ENCODE measurements at regions not wholly inside any gene's neighbourhood (a gene's known extent, or its start where the extent isn't known, plus 50 kb on each side); places are given as distances from the start of the nearest gene placed in this dataset.
A peak's percentile ranks its signal among the peaks of the same experiment; 100 is the strongest.

GRCh38 chr21:41070284-41070683 is 97.7 kb upstream of the BACE2 start:
- TF ChIP-seq EZH2 (IDR thresholded peaks at IDR 0.05; ENCODE audit: borderline replicate concordance, low read length) (no peak), CTCF (IDR thresholded peaks at IDR 0.05; ENCODE audit: low read length) (no peak)
- H3K9me3 ChIP-seq (ENCODE audit: low read length): no peaks in the 10 kb centered on the region
- H4K20me1 ChIP-seq (ENCODE audit: insufficient read depth, low read length): no peaks in the 10 kb centered on the region
- H3K79me2 ChIP-seq (ENCODE audit: insufficient read depth, low read length): no peaks in the 10 kb centered on the region
- no peaks in the 10 kb centered on the region for H3F3A ChIP-seq (ENCODE audit: insufficient read depth, low read length)
- H3K9me2 ChIP-seq (ENCODE audit: low read depth, low read length): no peaks in the 10 kb centered on the region
- 0 out of 2 replicates have a peak, but pooled peaks cover 4% of the 10 kb centered on the region for H3K27me3 ChIP-seq (ENCODE audit: insufficient read depth, low read length)
- H3K27ac ChIP-seq (ENCODE audit: low read depth, low read length, poor library complexity, severe bottlenecking): no peak overlapping the region
- no peak overlapping the region for H3K9ac ChIP-seq (ENCODE audit: low read length)
- H2AFZ ChIP-seq (ENCODE audit: low read length): no peak overlapping the region
- H3K36me3 ChIP-seq (ENCODE audit: insufficient read depth, low read length): no peaks in the 10 kb centered on the region
- no peak overlapping the region for H3K4me3 ChIP-seq (ENCODE audit: low read depth, low read length, poor library complexity, severe bottlenecking)
- H3K4me1 ChIP-seq (ENCODE audit: insufficient read depth, low read length, severe bottlenecking): no peaks in the 10 kb centered on the region
- H3K4me2 ChIP-seq (ENCODE audit: low read length): no peak overlapping the region

- Histone ChIP-seq H3K9ac (ENCODE audit: low read length) (no peak overlapping the region), H3K79me2 (ENCODE audit: insufficient read depth, low read length) (no peaks in the 10 kb centered on the region), H3K4me3 (ENCODE audit: low read depth, low read length, poor library complexity, severe bottlenecking) (no peak overlapping the region), H3K9me3 (ENCODE audit: low read length) (no peaks in the 10 kb centered on the region), H2AFZ (ENCODE audit: low read length) (no peak overlapping the region), H3K27me3 (ENCODE audit: insufficient read depth, low read length) (0 out of 2 replicates have a peak, but pooled peaks cover 4% of the 10 kb centered on the region), H3K4me1 (ENCODE audit: insufficient read depth, low read length, severe bottlenecking) (no peaks in the 10 kb centered on the region), H3K36me3 (ENCODE audit: insufficient read depth, low read length) (no peaks in the 10 kb centered on the region), H3F3A (ENCODE audit: insufficient read depth, low read length) (no peaks in the 10 kb centered on the region), H3K27ac (ENCODE audit: low read depth, low read length, poor library complexity, severe bottlenecking) (no peak overlapping the region), H3K4me2 (ENCODE audit: low read length) (no peak overlapping the region), H4K20me1 (ENCODE audit: insufficient read depth, low read length) (no peaks in the 10 kb centered on the region), H3K9me2 (ENCODE audit: low read depth, low read length) (no peaks in the 10 kb centered on the region)
- TF ChIP-seq CTCF (IDR thresholded peaks at IDR 0.05; ENCODE audit: low read length): peak; percentile 39; the same call in 1 of the 2 replicates
- TF ChIP-seq EZH2 (IDR thresholded peaks at IDR 0.05; ENCODE audit: borderline replicate concordance, low read length): no peak
Observed at GRCh38 chr21:41071258-41072171, 96.4 kb upstream of the BACE2 start.

- Histone ChIP-seq H4K20me1 (ENCODE audit: insufficient read depth, low read length) (no peaks in the 10 kb centered on the region), H3K4me2 (ENCODE audit: low read length) (no peak overlapping the region), H3K79me2 (ENCODE audit: insufficient read depth, low read length) (no peaks in the 10 kb centered on the region), H3K27me3 (ENCODE audit: insufficient read depth, low read length) (0 out of 2 replicates have a peak, but pooled peaks cover 4% of the 10 kb centered on the region), H3K9me3 (ENCODE audit: low read length) (no peaks in the 10 kb centered on the region), H2AFZ (ENCODE audit: low read length) (no peak overlapping the region), H3K27ac (ENCODE audit: low read depth, low read length, poor library complexity, severe bottlenecking) (no peak overlapping the region), H3K4me3 (ENCODE audit: low read depth, low read length, poor library complexity, severe bottlenecking) (no peak overlapping the region), H3K9ac (ENCODE audit: low read length) (no peak overlapping the region), H3K36me3 (ENCODE audit: insufficient read depth, low read length) (no peaks in the 10 kb centered on the region), H3K9me2 (ENCODE audit: low read depth, low read length) (no peaks in the 10 kb centered on the region), H3F3A (ENCODE audit: insufficient read depth, low read length) (no peaks in the 10 kb centered on the region), H3K4me1 (ENCODE audit: insufficient read depth, low read length, severe bottlenecking) (no peaks in the 10 kb centered on the region)
- no peak for TF ChIP-seq CTCF (IDR thresholded peaks at IDR 0.05; ENCODE audit: low read length)
- TF ChIP-seq EZH2 (IDR thresholded peaks at IDR 0.05; ENCODE audit: borderline replicate concordance, low read length): no peak
Observed at GRCh38 chr21:41073558-41073957, 94.4 kb upstream of the BACE2 start.
